ENCODE measurements at regions not wholly inside any gene's neighbourhood (a gene's known extent, or its start where the extent isn't known, plus 50 kb on each side); places are given as distances from the start of the nearest gene placed in this dataset.

DNA sequence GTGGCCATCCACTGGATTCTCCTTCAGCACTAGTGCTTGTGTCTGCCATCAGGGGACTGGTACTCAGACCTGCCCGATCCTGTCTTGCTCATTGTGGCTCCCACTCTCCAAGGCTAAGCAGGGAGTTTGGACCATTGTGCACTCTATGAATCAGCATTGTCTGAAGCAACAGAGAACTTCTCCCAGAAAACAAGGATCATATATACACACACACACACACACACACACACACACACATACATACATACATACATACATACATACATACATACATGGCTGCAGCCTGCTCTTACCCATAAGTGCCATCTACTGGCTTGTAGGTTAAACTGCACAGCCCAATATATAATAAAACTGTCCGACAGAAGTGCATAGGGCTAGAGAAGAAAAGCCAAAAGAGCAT, 345.3 kb upstream of the LCORL start:
- DNase-seq (ENCODE audit: low read depth), result no peak

DNA sequence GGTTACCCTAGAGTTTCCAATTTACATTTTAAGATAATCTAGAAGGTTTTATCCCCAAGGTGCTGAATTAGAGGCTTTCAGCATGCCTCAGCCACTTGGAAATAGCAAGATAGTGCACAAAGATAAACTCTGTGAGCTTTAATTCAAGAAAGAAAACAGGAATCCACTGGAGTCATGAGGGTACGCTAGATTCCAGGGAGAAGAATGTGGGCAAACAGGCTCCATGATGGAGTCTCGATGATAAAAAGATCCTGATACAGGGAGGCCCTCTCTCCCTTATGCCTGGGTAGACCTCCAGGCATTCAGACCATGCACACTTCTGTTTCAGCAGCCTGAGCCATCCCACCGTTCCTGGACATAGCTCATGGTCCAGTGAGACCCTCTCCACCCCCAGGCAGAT, 344.6 kb upstream of the LCORL start:
- no peak for DNase-seq (ENCODE audit: low read depth)

DNA sequence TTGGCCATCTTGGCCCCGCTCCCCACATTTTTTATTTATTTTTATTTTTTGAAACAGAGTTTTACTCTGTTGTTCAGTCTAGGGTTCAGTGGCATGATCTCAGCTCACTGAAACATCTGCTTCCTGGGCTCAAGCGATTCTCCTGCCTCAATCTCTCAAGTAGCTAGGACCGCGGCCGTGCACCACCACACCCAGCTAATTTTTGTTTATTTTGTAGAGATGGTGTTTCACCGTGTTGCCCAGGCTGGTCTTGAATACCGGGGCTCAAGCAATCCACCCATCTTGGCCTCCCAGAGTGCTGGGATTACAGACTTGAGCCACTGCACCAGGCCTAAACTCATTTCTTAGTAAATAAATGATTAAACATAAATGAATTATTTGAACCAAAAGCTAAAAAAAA, 322.0 kb upstream of the LCORL start:
- DNase-seq (ENCODE audit: low read depth), result no peak

DNA sequence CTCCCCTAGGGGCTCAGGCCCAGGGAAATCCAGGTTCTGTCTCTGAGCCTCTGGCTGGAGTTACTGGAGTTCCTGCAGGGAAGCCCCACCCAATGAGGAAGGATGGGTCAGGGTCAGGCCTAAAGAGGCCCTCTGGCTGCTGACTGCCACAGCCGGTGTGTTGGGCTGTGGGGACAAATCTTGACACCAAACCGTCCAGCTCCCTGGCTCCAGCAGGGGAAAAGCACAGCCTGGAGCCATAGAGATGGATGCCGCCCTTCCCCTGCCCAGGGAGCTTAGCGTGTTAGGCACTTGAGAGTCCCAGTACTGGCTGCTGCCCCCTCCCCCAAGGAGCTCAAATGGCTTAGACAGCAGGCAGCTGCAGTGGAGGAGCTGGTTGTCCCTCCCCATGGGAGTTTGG, 321.3 kb upstream of the LCORL start:
- no peak for DNase-seq (ENCODE audit: low read depth)

DNA sequence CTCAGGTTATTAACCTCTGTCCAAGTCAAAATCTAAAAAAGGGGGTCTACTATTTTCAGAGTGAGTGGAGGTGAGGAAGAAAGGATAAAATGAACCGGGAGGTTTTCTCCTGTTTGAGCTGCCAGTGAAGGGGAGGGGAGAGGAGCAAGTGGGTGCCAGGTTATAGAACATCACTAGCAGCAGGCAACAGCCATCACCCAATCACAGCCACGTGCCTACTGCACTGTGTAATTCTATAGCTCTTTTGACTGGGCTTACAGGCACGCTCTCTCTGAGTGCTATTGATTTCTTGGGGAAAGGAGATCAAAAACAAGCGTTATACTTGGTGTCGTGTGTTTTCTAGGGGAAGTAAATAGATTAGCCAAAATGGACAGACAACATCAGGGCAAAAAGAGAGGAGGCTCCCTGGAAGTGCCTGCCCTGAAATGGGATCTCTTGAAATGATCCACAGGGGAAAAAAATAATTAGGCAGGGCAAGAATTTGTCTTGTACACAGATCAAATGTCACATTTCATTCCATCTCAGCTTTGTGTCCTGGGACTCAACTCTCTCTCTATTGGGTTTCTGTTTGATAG, 300.5 kb upstream of the LCORL start:
- DNase-seq (ENCODE audit: low read depth), result no peak

DNA sequence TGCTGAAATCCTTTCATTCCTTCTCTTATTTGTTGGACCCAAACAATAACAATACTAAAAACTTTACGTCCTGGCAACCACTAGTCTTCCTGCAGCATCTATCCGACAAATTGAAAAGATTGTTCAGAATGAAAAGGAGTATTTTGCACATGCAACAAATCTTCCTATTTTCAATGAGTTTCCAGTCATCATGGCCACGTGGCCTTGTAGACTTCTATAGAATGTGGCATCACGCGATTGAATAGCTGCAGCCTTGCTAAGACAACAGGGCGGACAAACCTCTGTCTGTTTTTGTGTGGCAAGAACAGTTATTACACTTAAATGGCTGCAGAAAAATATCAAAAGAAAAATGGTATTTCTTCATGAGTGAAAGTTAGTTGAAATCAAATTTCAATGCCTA, 297.9 kb upstream of the LCORL start:
- no peak for DNase-seq (ENCODE audit: low read depth)

DNA sequence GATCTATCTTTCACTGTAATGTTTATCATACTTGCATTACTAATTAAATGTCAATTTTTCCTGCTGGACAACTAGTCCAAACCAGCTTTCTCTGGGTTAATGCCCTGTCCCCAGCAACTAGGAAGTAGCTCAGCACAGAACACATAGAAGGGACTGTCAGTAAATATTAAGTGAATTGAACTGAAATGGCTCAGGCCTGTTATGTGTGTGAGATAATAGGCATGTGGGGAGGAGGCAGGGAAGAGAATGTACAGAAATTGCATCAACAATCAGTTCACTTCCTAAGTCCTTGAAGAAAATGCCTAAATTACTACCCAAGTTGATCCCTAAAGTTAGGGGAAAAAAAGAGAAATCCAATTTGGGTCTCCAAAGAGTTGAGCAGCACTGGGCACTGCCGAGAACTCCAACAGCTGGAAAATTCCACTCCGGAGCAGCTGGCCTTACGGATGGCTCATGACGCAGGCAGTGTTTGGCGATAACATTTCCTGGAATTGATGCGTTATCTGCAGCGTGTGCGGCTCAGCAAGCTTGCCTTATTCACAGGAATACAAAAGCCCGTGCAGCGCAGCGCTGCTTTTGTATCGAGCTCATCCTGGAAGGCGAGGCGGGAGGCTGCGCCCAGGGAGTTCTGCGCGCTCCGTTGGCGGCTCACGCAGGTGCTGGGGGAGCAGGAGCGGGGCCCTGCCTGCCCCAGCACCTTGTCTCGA, 297.3 kb upstream of the LCORL start:
- no peak for DNase-seq (ENCODE audit: low read depth)

DNA sequence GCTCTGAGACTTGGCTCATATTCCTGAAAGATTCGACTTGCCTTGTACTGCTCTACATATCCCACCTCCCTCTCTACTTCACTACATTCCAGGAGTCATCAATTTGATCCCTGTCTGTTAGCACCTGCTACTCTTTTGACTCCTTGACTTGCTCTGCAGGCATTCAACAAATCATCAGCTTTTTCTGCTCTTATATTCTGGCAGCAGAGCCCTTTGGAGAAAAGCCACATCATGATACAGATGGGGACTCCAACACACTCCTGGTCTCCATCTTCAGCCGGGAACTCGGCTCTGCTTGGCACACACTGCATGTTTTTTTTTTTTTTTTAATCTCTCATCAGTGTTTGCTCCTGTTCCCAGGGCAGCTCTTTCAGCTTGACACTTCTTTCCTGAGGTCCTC, 293.2 kb upstream of the LCORL start:
- no peak for DNase-seq (ENCODE audit: low read depth)

DNA sequence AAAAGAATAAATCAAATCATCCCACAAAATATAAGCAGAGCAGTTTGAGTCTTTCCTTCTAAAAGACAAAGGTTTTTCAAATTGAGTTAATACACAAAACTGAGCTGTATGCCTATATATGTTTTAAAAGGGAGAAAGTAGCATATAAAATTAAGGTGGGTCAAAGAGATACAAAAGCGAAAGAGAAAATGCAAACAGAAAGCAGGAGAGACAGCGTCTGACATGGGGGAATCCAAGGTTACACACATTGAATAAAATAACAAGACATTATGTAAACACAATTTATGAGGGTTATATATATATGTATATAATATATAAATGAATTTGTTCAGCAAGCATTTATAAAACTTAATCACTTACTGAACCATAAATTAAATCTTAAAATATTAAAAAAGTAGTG, 276.1 kb upstream of the LCORL start:
- no peak for DNase-seq (ENCODE audit: low read depth)

DNA sequence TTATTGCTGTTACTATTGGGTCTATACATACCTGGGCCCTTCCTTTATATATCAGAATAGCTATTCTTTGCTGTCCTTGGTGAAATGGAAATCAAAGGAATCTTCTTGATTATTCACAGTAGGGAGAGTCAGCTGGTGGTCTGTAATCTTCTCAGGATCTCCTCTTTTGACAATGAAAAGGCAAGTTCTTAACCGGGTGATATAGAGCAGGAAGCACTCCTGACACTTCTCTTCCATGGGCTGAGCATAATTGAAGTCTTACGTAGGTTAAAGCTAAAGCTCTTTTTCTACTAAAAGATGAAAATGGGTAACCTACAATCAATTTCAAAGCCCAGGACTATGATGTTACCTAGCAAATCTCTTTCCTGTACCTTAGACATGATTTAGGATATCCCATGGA, 274.9 kb upstream of the LCORL start:
- DNase-seq (ENCODE audit: low read depth), result no peak

DNA sequence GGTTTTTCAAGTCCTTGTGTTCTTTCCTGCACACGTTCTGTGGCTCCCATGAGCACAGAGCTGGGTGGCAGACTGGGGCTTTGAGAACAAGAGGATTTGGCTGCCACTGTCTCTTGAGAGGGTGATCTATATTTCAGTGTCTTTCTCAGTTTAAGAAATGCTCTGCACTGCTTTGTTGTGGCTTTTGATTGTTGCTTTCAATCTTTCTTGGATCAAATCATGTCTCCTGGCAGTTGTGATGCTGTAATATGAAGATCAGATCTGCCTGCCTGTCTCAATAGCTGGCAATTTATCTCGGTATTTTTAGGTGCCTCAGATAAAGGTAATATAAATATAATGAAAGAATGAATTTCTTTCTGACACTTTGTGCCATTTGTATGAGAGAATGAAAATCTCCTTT, 273.3 kb upstream of the LCORL start:
- DNase-seq (ENCODE audit: low read depth), result no peak

DNA sequence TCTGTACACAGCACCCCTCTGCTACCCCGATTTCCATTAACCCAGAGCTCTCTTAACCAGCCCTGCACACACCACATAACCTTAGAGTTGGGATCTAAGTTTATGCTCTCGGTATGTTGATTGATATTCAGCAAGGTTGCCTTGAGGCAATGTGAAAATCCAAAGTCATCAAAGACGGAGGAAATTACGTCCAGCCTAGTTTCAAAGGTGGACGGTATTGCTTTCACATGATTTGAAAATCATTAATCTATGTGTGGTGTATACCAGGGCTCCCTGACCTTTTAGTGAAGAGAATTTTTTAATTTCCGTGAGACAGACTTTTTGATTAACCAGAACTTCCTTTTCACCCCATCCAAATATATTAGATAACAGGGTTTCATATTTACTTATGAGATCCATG, 272.5 kb upstream of the LCORL start:
- no peak for DNase-seq (ENCODE audit: low read depth)

DNA sequence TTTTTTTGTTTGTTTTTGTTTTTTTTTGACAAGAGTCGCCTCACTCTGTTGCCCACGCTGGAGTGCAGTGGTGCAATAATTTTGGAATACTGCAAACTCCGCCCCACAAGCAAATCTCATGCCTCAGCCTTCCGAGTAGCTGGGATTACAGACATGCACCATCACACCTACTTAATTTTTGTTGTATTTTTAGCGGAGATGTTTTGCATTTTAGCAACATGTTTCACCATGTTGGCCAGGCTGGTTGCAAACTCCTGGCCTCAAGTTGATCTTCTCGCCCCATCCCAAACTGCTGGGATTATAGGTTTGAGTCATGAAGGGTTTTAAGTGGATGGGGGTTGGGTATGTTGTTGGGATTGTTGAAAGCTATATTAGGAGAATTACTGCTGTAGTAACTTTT, 270.9 kb upstream of the LCORL start:
- DNase-seq (ENCODE audit: low read depth), result no peak

DNA sequence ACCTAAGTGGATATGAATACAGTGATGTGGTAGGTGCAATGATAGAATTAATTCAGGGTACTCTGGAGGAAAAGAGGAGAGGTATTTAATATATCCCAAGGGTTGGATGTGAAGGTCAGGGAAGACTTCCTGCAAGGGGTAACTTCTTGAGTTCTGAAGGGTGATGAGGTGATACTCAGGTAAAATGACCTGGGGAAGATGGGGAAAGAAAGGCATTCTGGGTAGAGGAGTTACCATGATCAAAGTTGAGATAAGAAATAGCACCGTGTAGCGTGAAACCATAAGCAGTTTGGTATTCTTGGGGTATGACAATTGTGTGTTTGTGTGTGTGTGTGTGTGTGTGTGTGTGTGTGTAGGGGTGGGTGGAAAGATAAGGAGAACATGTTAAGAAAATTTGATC, 270.4 kb upstream of the LCORL start:
- DNase-seq (ENCODE audit: low read depth), result no peak

DNA sequence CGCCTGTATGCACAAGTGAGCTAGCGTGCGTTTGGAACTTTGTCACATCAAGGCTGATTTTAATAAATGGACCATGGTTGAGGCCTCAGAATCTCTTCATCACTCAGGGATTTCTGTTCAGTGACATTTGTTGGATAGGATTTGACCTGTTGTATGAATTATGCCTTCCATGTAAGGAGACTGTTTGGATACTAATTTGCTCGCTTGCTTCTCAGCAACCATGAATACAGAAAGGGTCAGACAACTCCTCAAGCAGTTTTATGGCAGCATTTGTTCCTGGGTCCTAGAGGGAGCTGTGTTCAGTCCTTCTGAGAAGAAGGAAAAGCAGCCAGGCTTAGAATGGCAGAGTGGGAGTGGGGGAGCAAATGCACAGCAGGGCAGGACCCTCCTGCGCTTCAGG, 269.7 kb upstream of the LCORL start:
- no peak for DNase-seq (ENCODE audit: low read depth)

DNA sequence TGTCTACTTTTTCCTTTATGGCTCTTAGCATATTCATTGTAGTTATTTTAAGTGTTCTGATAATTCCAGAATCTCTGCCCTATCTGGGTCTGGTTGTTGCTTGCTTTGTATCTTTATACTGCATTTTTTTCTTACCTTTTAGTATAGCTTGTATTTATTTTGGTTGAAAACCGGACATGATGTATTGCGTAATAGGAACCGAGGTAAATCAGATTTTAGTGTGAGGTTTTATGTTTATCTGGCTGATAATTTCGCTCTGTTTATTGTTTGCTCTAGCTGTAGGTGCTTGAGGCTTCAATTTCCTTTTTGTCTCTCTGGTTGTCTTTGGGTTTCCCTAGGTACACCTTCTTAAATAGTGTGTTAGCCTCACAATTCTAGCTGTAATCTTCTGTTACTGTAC, 263.8 kb upstream of the LCORL start:
- DNase-seq (ENCODE audit: low read depth), result no peak

DNA sequence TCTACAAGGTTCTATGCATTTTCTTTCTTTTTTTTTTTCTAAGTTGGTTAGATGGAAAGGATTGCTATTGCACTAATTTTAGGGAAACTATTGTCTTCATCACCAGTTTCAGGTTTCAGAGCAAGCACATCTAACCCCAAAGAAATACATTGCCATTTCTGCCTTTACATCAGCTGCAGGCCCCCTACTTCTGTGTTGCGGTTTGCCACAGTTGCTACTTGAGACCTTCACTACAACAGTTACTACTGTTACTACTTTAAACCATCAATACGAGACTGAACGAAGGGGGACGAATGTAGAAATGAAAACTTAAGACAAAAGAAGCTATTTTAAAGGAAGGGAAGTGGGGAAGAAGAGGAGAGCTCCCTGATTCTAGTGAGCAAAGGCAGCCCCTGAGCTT, 256.7 kb upstream of the LCORL start:
- DNase-seq (ENCODE audit: low read depth), result no peak

DNA sequence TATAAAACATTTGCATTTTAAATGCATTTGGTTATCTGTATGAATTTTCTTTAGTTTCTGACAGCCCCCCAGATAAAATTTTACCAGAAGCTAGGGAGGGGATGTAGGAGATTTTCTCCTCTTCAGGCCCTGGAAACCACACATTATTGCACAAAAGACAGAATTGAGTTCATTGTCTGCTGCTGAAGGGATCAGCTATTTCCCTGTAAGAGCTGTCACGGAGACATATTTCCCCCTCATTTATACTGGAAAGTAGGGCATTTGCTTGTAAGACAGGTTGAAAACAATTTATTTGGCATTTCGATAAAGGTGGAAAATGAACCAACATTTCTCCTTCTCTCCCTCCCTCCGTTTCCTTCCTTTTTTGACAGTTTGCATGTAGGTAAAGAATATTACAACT, 241.3 kb upstream of the LCORL start:
- no peak for DNase-seq (ENCODE audit: low read depth)

DNA sequence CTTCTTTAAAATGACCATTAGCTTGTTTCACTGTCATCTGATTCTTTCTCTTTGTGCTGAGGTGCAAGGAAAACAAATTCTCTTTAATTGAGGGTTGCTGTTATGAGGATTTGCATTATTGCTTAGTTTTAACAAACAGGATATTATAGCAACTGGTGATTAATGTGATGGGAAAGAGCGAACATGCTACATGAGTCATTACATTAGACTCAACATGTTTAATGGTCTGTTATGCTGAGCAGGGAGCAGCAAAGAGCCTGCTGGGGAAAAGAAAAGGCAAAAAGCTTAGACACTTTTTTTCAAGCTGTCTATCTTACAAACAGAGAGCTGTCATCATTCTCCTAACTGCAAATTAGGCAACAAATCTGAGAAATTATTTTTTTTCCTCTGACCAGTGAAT, 230.5 kb upstream of the LCORL start:
- no peak for DNase-seq (ENCODE audit: low read depth)

DNA sequence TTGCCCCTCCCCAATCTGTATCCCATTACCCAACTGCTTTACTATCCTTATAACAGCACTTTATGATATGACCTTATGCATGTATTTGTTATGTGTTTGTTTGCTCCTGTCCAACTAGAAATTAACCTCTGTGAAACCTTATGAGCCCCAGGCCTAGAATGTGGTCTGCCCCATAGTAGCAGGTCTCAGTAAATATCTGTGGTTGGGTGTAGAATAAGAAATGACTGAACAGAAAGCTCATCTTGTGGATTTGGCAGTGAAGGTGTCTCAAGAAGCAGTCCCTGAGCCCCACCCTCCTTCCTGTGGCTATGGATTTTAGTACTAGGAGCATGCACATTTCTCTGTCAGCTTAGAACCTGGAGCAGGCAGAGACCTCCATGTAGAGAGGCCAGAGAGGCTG, 229.0 kb upstream of the LCORL start:
- no peak for DNase-seq (ENCODE audit: low read depth)

DNA sequence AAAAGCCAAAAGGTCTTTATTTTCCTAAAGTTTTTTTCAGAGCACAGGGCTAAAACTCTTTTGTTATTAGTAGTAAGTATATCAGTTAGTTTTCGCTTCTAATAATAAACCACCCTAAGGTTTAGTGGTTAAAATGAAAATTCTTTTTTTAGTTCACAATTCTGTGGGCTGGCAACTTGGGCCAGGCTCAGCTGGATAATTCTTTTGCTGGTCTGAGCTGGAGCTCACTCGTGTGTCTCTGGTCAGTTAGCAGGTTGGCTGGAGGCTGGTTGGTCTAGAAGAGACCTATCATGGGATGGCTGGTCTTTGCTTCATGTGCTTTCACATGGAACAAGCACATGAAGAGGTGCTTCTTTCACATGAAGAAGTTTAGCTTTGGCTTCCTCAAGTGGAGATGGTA, 227.1 kb upstream of the LCORL start:
- DNase-seq (ENCODE audit: low read depth), result no peak

DNA sequence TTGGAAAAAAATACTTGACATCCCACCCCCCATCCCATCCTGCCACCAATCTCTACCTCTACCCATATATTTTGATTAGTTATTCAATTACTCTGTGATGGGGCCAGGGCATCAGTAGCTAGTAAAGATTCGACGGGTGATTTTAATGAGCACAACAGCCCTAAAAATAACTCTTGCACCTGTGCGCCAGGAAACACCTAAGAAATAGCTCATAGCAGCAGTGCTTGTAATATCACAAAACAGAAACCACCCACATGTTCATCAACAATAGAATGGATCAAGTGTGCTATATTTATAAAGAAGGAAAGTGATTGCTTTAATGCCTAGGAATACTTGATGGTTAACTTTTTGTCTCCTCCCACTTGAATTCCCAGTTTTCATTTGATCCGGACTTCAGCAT, 225.6 kb upstream of the LCORL start:
- DNase-seq (ENCODE audit: low read depth), result no peak

DNA sequence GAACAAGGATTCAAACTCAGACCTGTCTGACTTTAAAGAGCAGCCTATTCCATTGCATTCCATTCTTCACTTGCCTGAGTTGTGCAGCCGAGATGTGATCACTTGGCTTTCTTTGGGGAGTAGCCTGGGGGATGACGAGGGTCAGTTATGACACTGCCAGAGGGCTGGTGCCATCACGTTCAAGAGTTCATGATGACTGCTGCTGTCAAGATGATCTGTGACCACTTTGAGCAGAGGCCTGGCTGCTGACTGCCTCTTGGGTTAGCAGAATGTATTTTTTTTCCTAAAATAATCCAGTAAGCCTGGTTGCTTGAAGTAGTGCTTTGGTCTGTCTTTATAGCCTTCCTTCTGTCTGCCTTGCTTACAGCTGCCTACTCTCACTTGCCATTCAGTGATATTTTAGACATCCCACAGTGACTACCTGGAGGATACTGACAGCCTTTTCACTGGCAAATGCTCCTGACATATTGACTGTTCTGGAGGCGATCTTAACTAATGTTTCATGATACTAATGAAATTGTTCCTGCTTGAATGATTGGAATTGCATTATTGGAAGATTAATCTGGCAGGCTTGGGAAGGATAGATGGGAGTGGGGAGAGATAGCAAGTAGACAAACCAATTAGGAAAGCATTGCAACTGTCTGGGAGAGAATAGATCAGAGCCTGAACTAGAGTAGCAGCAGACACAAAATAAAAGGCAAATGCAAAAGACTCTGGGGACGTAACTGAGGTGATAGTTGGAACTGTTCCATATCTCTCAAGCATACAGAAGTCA, 221.6 kb upstream of the LCORL start:
- no peak for DNase-seq (ENCODE audit: low read depth)

DNA sequence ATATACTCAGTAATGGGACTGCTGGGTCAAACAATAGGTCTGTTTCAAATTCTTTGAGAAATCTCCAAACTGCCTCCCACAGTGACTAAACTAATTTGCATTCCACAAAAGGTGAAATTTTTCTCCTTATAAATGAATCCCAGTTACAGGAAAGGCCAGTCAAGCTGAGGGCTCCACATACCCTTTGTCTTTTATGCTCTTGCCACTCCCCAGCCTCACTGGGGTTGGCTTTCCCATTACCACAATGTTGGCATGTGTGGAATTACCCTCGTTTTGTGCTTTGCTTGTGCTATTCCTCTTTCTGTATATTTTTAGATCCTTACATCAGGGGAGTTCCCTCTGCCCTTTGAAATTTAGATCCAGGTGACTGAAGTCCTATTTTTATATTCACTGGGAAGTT, 220.2 kb upstream of the LCORL start:
- DNase-seq (ENCODE audit: low read depth), result no peak

Data from stimulated activated CD8-positive, alpha-beta memory T cell treated with anti-CD3 and anti-CD28 coated beads, Interleukin-4, amount 100 ng/mL, for 24 hours (primary cell).